RWPE2 (cell line): ENCODE measurements at regions not wholly inside any gene's neighbourhood (a gene's known extent, or its start where the extent isn't known, plus 50 kb on each side); places are given as distances from the start of the nearest gene placed in this dataset.
A peak's percentile ranks its signal among the peaks of the same experiment; 100 is the strongest.

ENCODE experiments used
- ATAC-seq: fragments of 200-7000 bp; cut with Tn5 transposase; 3 replicates; pipeline ENCODE4 v1.9.1; 2021; ENCODE audit warnings: low read depth
- DNase-seq: peaks from one replicate; pipeline ENCODE4 v3.0.0-alpha.2; 2020; ENCODE audit warnings: low spot score
- H3K27ac ChIP-seq: fragments of 450-650 bp; 2 replicates; pipeline ENCODE4 v1.5.1; 2017; ENCODE audit warnings: mild to moderate bottlenecking; ENCODE audit not compliant: poor library complexity, severe bottlenecking
- H3K27me3 ChIP-seq: fragments of 250-450 bp; sonication (Bioruptor Pico); 2 replicates; pipeline ENCODE4 v1.5.1; 2021; ENCODE audit warnings: mild to moderate bottlenecking, moderate library complexity; ENCODE audit not compliant: insufficient read depth, poor library complexity, severe bottlenecking
- H3K36me3 ChIP-seq: fragments of 250-450 bp; sonication (Bioruptor Pico); 2 replicates; pipeline ENCODE4 v1.5.1; 2020; ENCODE audit warnings: low read depth, mild to moderate bottlenecking, moderate library complexity
- H3K4me1 ChIP-seq: fragments of 250-450 bp; sonication (Bioruptor Pico); 2 replicates; pipeline ENCODE4 v1.5.1; 2021; ENCODE audit warnings: mild to moderate bottlenecking, moderate library complexity; ENCODE audit not compliant: insufficient read depth, poor library complexity, severe bottlenecking
- H3K4me3 ChIP-seq: fragments of 250-450 bp; sonication (Bioruptor Pico); 2 replicates; pipeline ENCODE4 v1.5.1; 2021; ENCODE audit warnings: mild to moderate bottlenecking, moderate library complexity; ENCODE audit not compliant: severe bottlenecking
- H3K9me3 ChIP-seq: fragments of 250-450 bp; sonication (Bioruptor Pico); 2 replicates; pipeline ENCODE4 v1.5.1; 2021; ENCODE audit warnings: mild to moderate bottlenecking, moderate library complexity; ENCODE audit not compliant: severe bottlenecking
- TF ChIP-seq, protein P1 (sequence below): fragments of 450-650 bp; IDR thresholded peaks from one replicate; pipeline ENCODE4 v1.5.1; 2017; ENCODE audit warnings: mild to moderate bottlenecking, moderate library complexity; ENCODE audit not compliant: poor library complexity, severe bottlenecking

DNA sequence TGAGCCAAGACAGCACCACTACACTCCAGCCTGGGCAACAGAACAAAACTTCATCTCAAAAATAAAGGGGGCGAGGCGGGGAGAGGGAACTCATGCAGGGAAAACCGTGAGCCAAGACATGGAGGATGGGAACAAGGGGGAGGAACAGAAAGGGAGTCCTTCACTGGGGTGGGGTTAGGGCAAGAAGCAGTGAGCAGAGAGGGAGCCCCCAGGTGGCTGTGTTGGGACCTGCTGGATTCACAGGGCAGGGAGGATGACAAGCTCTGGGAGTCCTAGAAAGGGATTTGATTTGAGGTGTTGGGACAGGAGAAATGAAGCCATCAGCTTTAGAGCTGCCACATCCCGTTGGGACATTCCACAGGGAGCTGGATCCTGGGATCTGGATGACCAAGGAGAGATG, 90.6 kb upstream of the TOP1 start:
- H3K9me3 ChIP-seq: no peaks in the 10 kb centered on the region
- no peaks in the 10 kb centered on the region for H3K4me1 ChIP-seq
- no peak overlapping the region for H3K4me3 ChIP-seq
- H3K27me3 ChIP-seq: no peaks in the 10 kb centered on the region
- ATAC-seq (no peak; the same call in 1 of the 3 replicates), DNase-seq (no peak)
- no peaks in the 10 kb centered on the region for H3K36me3 ChIP-seq
- TF ChIP-seq, protein P1, sequence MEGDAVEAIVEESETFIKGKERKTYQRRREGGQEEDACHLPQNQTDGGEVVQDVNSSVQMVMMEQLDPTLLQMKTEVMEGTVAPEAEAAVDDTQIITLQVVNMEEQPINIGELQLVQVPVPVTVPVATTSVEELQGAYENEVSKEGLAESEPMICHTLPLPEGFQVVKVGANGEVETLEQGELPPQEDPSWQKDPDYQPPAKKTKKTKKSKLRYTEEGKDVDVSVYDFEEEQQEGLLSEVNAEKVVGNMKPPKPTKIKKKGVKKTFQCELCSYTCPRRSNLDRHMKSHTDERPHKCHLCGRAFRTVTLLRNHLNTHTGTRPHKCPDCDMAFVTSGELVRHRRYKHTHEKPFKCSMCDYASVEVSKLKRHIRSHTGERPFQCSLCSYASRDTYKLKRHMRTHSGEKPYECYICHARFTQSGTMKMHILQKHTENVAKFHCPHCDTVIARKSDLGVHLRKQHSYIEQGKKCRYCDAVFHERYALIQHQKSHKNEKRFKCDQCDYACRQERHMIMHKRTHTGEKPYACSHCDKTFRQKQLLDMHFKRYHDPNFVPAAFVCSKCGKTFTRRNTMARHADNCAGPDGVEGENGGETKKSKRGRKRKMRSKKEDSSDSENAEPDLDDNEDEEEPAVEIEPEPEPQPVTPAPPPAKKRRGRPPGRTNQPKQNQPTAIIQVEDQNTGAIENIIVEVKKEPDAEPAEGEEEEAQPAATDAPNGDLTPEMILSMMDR: no peak
- no peak overlapping the region for H3K27ac ChIP-seq

DNA sequence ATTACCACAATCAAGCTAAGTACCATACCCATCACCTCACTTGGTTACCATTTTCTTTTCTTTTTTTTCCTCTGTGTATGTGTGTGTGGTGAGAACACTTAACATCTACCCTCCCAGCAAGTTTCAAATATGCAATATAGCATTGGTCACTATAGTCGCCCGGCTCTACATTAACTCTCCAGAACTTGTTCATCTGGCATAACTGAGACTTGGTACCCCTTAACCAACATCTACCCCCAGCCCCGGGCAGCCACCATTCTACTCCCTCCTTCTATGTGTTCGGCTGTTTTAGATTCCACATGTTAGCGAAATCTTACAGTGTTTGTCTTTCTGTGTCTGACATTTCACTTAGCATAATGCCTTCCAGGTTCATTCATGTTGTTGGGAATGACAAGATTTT, 89.0 kb upstream of the TOP1 start:
- TF ChIP-seq, protein P1: no peak
- Histone ChIP-seq H3K4me3 (no peak overlapping the region), H3K27ac (no peak overlapping the region), H3K4me1 (no peaks in the 10 kb centered on the region), H3K27me3 (no peaks in the 10 kb centered on the region), H3K9me3 (no peaks in the 10 kb centered on the region), H3K36me3 (no peaks in the 10 kb centered on the region)
- no peak for ATAC-seq
- no peak for DNase-seq

DNA sequence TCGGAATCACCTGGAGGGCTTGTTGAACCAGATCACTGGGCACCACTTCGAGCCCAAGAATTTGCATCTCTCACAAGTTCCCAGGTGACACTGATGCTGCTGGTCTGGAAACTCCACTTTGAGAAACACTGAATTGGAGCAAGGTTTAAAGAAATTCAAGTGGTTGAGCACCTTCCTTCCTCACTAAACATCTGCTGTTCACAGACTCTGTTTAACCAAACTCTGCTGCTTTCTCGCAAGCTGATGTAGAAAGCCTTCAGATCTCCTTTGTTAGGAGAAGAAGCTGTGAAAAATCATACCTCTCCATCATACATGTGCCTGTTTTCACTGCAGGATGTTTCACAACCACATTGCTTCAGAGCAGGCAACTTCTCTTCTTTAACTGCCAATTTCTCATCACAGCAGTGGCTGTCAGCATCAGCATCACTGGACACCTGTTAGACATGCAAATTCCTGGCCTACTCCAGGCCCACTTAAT, 87.5 kb upstream of the TOP1 start:
- no peaks in the 10 kb centered on the region for H3K27me3 ChIP-seq
- no peak overlapping the region for H3K27ac ChIP-seq
- DNase-seq (no peak), ATAC-seq (no peak)
- H3K9me3 ChIP-seq: no peaks in the 10 kb centered on the region
- TF ChIP-seq, protein P1: no peak
- no peaks in the 10 kb centered on the region for H3K36me3 ChIP-seq
- H3K4me1 ChIP-seq: no peaks in the 10 kb centered on the region
- H3K4me3 ChIP-seq: no peak overlapping the region

DNA sequence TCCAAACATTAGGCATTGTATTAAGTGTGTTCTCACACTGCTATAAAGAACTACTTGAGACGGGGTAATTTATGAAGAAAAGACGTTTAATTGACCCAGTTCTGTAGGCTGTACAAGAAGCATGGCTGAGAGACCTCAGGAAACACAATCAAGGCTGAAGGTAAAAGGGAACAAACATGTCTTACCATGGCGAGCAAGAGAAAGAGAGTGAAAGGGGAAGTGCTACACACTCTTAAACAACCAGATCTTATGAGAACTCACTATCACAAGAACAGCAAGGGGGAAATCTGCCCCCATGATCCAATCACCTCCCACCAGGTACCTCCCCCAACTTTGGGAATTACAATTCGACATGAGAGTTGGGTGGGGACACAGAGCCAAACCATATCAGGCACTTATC, 86.6 kb upstream of the TOP1 start:
- TF ChIP-seq, protein P1: no peak
- Histone ChIP-seq H3K4me3 (no peak overlapping the region), H3K4me1 (no peaks in the 10 kb centered on the region)

DNA sequence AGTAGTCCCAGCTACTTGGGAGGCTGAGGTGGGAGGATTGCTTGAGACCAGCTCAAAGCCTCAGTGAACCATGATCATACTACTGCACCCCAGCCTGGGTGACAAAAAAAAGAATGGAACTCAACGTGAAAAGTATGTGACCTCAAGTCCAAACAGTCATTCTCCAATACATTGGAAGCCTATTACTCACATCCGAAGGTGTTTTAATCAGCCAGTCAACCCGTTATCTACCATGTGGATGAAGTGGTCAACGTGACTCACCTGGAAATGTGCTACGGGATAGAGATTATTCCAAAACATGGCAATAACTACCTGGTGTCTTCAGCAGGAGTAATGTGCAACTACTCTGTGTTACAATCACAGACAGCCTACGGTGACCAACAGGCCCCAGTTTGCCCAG, 85.8 kb upstream of the TOP1 start:
- Histone ChIP-seq H3K27ac (no peak overlapping the region), H3K36me3 (no peaks in the 10 kb centered on the region), H3K4me3 (no peak overlapping the region)

More for the DNA sequence above, 86.6 kb upstream of the TOP1 start:
- no peaks in the 10 kb centered on the region for H3K27me3 ChIP-seq
- ATAC-seq: no peak
- H3K9me3 ChIP-seq: no peaks in the 10 kb centered on the region
- no peak for DNase-seq
- H3K36me3 ChIP-seq: no peaks in the 10 kb centered on the region
- H3K27ac ChIP-seq: no peak overlapping the region

More for the DNA sequence above, 85.8 kb upstream of the TOP1 start:
- ATAC-seq (peak; percentile 60), DNase-seq (no peak)
- no peaks in the 10 kb centered on the region for H3K4me1 ChIP-seq
- no peaks in the 10 kb centered on the region for H3K9me3 ChIP-seq
- no peaks in the 10 kb centered on the region for H3K27me3 ChIP-seq
- TF ChIP-seq, protein P1: no peak
